ENCODE measurements at regions not wholly inside any gene's neighbourhood (a gene's known extent, or its start where the extent isn't known, plus 50 kb on each side); places are given as distances from the start of the nearest gene placed in this dataset.

DNA sequence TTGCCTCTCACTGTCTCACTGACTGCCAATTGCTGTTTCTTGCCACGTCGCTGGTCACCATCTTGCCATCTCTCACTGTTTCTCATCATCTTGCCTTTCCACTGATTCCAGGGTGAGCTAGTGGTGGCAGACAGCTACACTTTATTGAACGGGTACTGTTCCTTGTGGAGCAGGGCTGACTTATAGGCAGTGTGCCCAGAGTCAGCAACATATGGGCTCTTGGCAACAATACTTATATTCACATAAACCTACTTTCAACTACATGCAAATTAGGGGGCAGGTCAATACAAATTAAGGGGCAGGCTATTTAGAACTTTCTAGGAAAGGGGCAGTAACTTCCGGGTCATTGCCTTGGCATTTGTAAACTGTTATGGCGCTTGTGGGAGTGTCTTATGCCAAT, 186.2 kb upstream of the SYNDIG1 start:
- H3K36me3 ChIP-seq (ENCODE audit: control insufficient read depth, insufficient read depth, low read length), result no peaks in the 10 kb centered on the region
- intact Hi-C loops (cut with micrococcal nuclease), result no loop called here
- no peaks in the 10 kb centered on the region for H3K27me3 ChIP-seq (ENCODE audit: control insufficient read depth, insufficient read depth, low read length)
- Mint-ChIP-seq H3K4me1 (no peaks in the 10 kb centered on the region), H3K4me3 (no peak overlapping the region), H3K27me3 (ENCODE audit: low read depth in 2 of 2) (peaks cover 0 to 3% of the 10 kb centered on the region in 2 donors), H3K36me3 (no peaks in the 10 kb centered on the region), H3K9me3 (peaks cover 2 to 3% of the 10 kb centered on the region in 2 donors), H3K27ac (no peak overlapping the region)
- no peak overlapping the region for H3K4me3 ChIP-seq (ENCODE audit: low read length)
- no peak for DNase-seq
- ATAC-seq, result peak in 1 of 3 donors; percentile 14
- H3K4me1 ChIP-seq (ENCODE audit: control insufficient read depth, insufficient read depth, low read length), result no peaks in the 10 kb centered on the region
- 91% methylated on average over 5 of the region's 5 CpGs for WGBS (ENCODE audit: insufficient coverage)
- TF ChIP-seq, protein P1, sequence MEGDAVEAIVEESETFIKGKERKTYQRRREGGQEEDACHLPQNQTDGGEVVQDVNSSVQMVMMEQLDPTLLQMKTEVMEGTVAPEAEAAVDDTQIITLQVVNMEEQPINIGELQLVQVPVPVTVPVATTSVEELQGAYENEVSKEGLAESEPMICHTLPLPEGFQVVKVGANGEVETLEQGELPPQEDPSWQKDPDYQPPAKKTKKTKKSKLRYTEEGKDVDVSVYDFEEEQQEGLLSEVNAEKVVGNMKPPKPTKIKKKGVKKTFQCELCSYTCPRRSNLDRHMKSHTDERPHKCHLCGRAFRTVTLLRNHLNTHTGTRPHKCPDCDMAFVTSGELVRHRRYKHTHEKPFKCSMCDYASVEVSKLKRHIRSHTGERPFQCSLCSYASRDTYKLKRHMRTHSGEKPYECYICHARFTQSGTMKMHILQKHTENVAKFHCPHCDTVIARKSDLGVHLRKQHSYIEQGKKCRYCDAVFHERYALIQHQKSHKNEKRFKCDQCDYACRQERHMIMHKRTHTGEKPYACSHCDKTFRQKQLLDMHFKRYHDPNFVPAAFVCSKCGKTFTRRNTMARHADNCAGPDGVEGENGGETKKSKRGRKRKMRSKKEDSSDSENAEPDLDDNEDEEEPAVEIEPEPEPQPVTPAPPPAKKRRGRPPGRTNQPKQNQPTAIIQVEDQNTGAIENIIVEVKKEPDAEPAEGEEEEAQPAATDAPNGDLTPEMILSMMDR (IDR thresholded peaks at IDR 0.05), result no peak
- H3K9me3 ChIP-seq (ENCODE audit: control insufficient read depth, insufficient read depth, low read length), result no peaks in the 10 kb centered on the region
- no peak overlapping the region for H3K27ac ChIP-seq (ENCODE audit: low read length)

DNA sequence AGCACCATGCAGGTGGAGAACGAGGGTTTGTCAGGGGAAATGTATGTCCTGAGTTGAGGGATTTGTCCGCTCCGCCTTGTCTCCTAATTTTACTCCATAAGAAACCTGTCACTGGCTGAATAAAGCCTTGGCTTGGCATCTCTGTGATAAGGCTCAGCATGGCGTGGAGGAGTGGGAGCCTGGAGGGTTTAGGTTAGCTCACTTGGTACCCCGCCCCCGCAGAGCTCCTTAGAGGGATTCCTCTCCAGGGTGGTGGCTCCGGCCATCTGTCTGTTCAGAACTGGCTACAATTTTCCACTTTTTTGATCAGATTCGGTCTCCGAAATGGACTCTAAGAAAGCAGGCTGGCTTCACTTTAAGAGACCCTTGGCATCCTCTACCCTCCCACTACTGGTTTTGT, 192.2 kb upstream of the SYNDIG1 start:
- WGBS (ENCODE audit: insufficient coverage), result 86% methylated on average over 7 of the region's 9 CpGs
- no peaks in the 10 kb centered on the region for H3K27me3 ChIP-seq (ENCODE audit: control insufficient read depth, insufficient read depth, low read length)
- peaks cover 10% of the 10 kb centered on the region for H3K36me3 Mint-ChIP-seq
- no peak overlapping the region for H3K27ac Mint-ChIP-seq
- TF ChIP-seq, protein P1 (IDR thresholded peaks at IDR 0.05), result no peak
- DNase-seq, result no peak
- H3K4me3 Mint-ChIP-seq, result no peak overlapping the region
- H3K36me3 ChIP-seq (ENCODE audit: control insufficient read depth, insufficient read depth, low read length), result no peaks in the 10 kb centered on the region
- no peak for ATAC-seq
- peaks cover 2 to 7% of the 10 kb centered on the region in 2 donors for H3K9me3 Mint-ChIP-seq
- H3K9me3 ChIP-seq (ENCODE audit: control insufficient read depth, insufficient read depth, low read length), result peaks cover 6% of the 10 kb centered on the region
- H3K4me3 ChIP-seq (ENCODE audit: low read length), result no peak overlapping the region
- H3K4me1 Mint-ChIP-seq, result peaks cover 0 to 4% of the 10 kb centered on the region in 2 donors
- intact Hi-C loops (cut with micrococcal nuclease), result no loop called here
- H3K27ac ChIP-seq (ENCODE audit: low read length), result no peak overlapping the region
- H3K27me3 Mint-ChIP-seq (ENCODE audit: low read depth in 2 of 2), result peaks cover 17 to 19% of the 10 kb centered on the region in 2 donors
- no peaks in the 10 kb centered on the region for H3K4me1 ChIP-seq (ENCODE audit: control insufficient read depth, insufficient read depth, low read length)

DNA sequence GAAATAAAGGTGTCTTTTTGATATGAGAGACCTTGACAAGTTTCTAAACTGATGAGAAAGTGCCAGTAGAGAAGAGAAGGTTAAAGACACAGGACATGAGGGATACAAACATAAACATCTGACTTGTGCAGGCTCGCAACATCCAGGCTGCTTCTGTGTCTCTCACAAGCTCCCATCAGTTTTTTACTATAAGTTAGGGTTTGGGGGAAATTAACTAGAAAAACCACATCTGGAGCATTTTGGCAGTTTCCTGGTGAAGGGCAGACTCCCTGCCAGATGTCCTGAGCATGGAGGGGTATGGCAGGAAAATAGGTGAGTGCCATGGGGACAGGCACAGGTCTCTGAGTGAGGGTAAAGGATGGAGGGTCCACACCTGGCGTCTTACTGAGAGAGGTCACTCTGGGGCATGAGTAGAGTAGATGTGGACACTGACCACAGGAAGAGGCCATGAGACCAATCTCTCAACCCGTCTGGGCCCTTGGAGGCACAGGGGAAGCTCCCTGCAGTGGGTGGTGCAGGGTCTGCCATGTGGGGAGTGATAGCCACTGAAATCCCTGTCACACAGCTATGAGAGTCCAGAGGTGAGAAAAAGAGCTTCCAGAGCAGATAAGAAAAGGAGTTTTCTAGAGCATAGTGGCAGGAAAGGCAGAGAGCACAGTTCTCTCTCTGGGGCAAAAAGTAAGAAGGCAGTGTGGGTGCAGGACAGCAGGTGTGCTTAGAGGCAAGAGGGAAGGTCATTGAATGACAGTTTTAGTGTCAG, 193.3 kb upstream of the SYNDIG1 start:
- no peak overlapping the region for H3K4me3 Mint-ChIP-seq
- peaks cover 0 to 4% of the 10 kb centered on the region in 2 donors for H3K4me1 Mint-ChIP-seq
- H3K9me3 Mint-ChIP-seq, result peaks cover 2 to 7% of the 10 kb centered on the region in 2 donors
- Histone ChIP-seq H3K27ac (ENCODE audit: low read length) (no peak overlapping the region), H3K27me3 (ENCODE audit: control insufficient read depth, insufficient read depth, low read length) (no peaks in the 10 kb centered on the region), H3K36me3 (ENCODE audit: control insufficient read depth, insufficient read depth, low read length) (no peaks in the 10 kb centered on the region), H3K9me3 (ENCODE audit: control insufficient read depth, insufficient read depth, low read length) (peaks cover 8% of the 10 kb centered on the region), H3K4me3 (ENCODE audit: low read length) (no peak overlapping the region), H3K4me1 (ENCODE audit: control insufficient read depth, insufficient read depth, low read length) (no peaks in the 10 kb centered on the region)
- no peak for DNase-seq
- TF ChIP-seq, protein P1 (IDR thresholded peaks at IDR 0.05), result no peak
- H3K27me3 Mint-ChIP-seq (ENCODE audit: low read depth in 2 of 2), result peaks cover 17 to 19% of the 10 kb centered on the region in 2 donors
- no peak overlapping the region for H3K27ac Mint-ChIP-seq
- WGBS (ENCODE audit: insufficient coverage), result 59% methylated on average over 3 of the region's 3 CpGs
- ATAC-seq, result no peak
- peaks cover 10% of the 10 kb centered on the region for H3K36me3 Mint-ChIP-seq
- intact Hi-C loops (cut with micrococcal nuclease), result no loop called here

DNA sequence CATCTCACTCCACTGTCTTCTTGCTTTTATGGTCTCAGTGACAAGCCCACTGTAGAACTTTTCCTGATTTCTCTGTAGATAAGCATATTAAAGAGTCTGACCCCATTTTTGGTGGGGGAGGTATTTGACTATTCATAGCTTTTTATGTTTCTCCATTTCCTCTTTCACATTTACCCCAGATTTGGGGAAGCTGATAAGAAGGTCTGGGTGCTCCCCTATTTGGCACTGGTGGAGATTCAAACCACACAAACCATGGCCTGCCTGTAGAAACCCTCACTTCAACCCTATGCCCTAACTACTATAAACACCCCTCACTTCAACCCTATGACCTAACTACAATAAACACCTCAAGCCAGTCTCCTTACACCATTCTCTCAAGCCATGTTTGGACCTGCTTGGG, 196.2 kb upstream of the SYNDIG1 start:
- intact Hi-C loops (cut with micrococcal nuclease), result no loop called here
- H3K27ac ChIP-seq (ENCODE audit: low read length), result no peak overlapping the region
- no peaks in the 10 kb centered on the region for H3K27me3 ChIP-seq (ENCODE audit: control insufficient read depth, insufficient read depth, low read length)
- H3K9me3 Mint-ChIP-seq, result peaks cover 4 to 7% of the 10 kb centered on the region in 2 donors
- no peak overlapping the region for H3K4me3 ChIP-seq (ENCODE audit: low read length)
- H3K36me3 ChIP-seq (ENCODE audit: control insufficient read depth, insufficient read depth, low read length), result no peaks in the 10 kb centered on the region
- H3K4me1 Mint-ChIP-seq, result peaks cover 0 to 4% of the 10 kb centered on the region in 2 donors
- ATAC-seq (no peak), DNase-seq (no peak)
- H3K36me3 Mint-ChIP-seq, result peaks cover 10% of the 10 kb centered on the region
- H3K4me3 Mint-ChIP-seq, result no peak overlapping the region
- peaks cover 8% of the 10 kb centered on the region for H3K9me3 ChIP-seq (ENCODE audit: control insufficient read depth, insufficient read depth, low read length)
- H3K27me3 Mint-ChIP-seq (ENCODE audit: low read depth in 2 of 2), result peaks cover 17 to 26% of the 10 kb centered on the region in 2 donors
- H3K27ac Mint-ChIP-seq, result no peak overlapping the region
- TF ChIP-seq, protein P1 (IDR thresholded peaks at IDR 0.05), result no peak
- H3K4me1 ChIP-seq (ENCODE audit: control insufficient read depth, insufficient read depth, low read length), result no peaks in the 10 kb centered on the region
